Caco-2 (cell line): ENCODE measurements at regions not wholly inside any gene's neighbourhood (a gene's known extent, or its start where the extent isn't known, plus 50 kb on each side); places are given as distances from the start of the nearest gene placed in this dataset.

Source experiments
- BruUV-seq: library from RNA; stranded (reverse); fragments of 400-500 nt; replicated peaks from 2 replicates; lab custom pipeline; 2021; lab: Mats Ljungman, UMichigan
- CTCF ChIA-PET: fragments of 300-600 bp; sonication (Branson Sonifier 250); formaldehyde crosslinking; loops from one replicate; lab custom pipeline; 2022; ENCODE audit warnings: antibody characterized with exemption; lab: Charles Lee
- POLR2A ChIA-PET: fragments of 300-600 bp; sonication (Branson Sonifier 250); formaldehyde crosslinking; loops from one replicate; lab custom pipeline; 2022; ENCODE audit warnings: antibody characterized with exemption; lab: Charles Lee
- DNase-seq, 2 experiments: peaks; one replicate each; pipeline versions ENCODE4 v3.0.0 to v3.0.0-alpha.2; 2020 to 2022
- H3K27me3 ChIP-seq: replicated peaks from 2 replicates; pipeline ENCODE4 v1.6.0; 2011; ENCODE audit warnings: low read length; ENCODE audit not compliant: control insufficient read depth, insufficient read depth
- H3K36me3 ChIP-seq: 2 replicates; pipeline ENCODE4 v1.5.1; 2011; ENCODE audit warnings: low read length; ENCODE audit not compliant: control insufficient read depth, insufficient read depth
- H3K4me1 ChIP-seq: fragments of 250-450 bp; sonication (Bioruptor Pico); 2 replicates; pipeline ENCODE4 v1.5.1; 2020; ENCODE audit warnings: mild to moderate bottlenecking
- H3K4me3 ChIP-seq: 2 replicates; pipeline ENCODE4 v1.5.1; 2011; ENCODE audit warnings: low read depth, mild to moderate bottlenecking, control low read depth, low read length
- H3K9me3 ChIP-seq: fragments of 250-450 bp; sonication (Bioruptor Pico); 2 replicates; pipeline ENCODE4 v1.5.1; 2020; ENCODE audit warnings: mild to moderate bottlenecking, moderate library complexity
- H3K27ac Mint-ChIP-seq: one replicate; pipeline ENCODE4 v1.8.0; 2022; ENCODE audit warnings: mixed read lengths; ENCODE audit not compliant: unreplicated experiment
- H3K27me3 Mint-ChIP-seq: one replicate; pipeline ENCODE4 v1.8.0; 2022; ENCODE audit warnings: mixed read lengths; ENCODE audit not compliant: insufficient read depth, unreplicated experiment
- H3K36me3 Mint-ChIP-seq: one replicate; pipeline ENCODE4 v1.8.0; 2022; ENCODE audit warnings: mild to moderate bottlenecking, mixed read lengths; ENCODE audit not compliant: insufficient read depth, unreplicated experiment
- H3K4me1 Mint-ChIP-seq: one replicate; pipeline ENCODE4 v1.8.0; 2022; ENCODE audit warnings: low read depth, mixed read lengths; ENCODE audit not compliant: unreplicated experiment
- H3K4me3 Mint-ChIP-seq: one replicate; pipeline ENCODE4 v1.8.0; 2022; ENCODE audit warnings: mild to moderate bottlenecking, moderate library complexity, mixed read lengths; ENCODE audit not compliant: unreplicated experiment
- H3K9me3 Mint-ChIP-seq: one replicate; pipeline ENCODE4 v1.8.0; 2022; ENCODE audit warnings: mixed read lengths; ENCODE audit not compliant: unreplicated experiment
- CTCF ChIP-seq, 2 experiments: fragments of 200-600 bp in 1 of 2; IDR thresholded peaks; 1 replicate in 1 of 2; 2 replicates in 1 of 2; pipeline versions ENCODE4 v1.5.1 to v1.8.0; 2011 to 2022; ENCODE audit warnings: antibody characterized with exemption in 1 of 2, control low read depth in 1 of 2, inconsistent platforms in 1 of 2, low read depth in 1 of 2, low read length in 1 of 2, mild to moderate bottlenecking in 1 of 2, moderate library complexity in 1 of 2; ENCODE audit not compliant: insufficient read depth in 1 of 2, severe bottlenecking in 1 of 2, unreplicated experiment in 1 of 2
- intact Hi-C: fragments of 100-400 bp; cut with micrococcal nuclease; formaldehyde crosslinking; loops from one replicate; pipeline ENCODE4 v1.10.0; 2022; ENCODE audit not compliant: unreplicated experiment

DNA sequence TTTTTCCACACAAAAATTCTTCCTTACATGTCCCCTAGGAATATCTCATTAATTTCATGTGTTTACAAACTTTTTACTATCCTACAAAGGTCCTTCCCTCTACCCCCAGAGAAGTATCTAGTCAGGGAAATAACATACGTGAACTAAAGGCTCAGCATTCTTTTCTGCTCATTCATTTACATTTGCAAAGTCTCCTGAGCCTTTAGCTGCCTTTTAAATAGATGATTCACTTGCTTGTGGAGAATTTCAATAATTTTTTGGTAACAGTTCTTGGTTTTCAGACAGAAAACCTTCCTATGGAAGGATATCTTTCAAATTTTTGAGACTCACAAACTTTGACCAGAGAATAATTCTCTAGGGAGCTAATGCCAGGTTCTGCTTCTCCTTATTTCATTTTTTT, 81.5 kb upstream of the RMDN2 start:
- CTCF ChIA-PET: interaction anchor here (0.7 kb wide), 1 partner anchor 448 kb away, joined by 4 read pairs; no protein-coding TSS in a partner anchor

GRCh38 chr2:37846207-37846606, 78.9 kb upstream of the RMDN2 start:
- H3K27me3 Mint-ChIP-seq: peaks cover 2% of the 10 kb centered on the region
- H3K27me3 ChIP-seq: no peaks in the 10 kb centered on the region
- CTCF ChIA-PET: interaction anchor here (1.0 kb wide), 1 partner anchor 432 kb away, joined by 3 read pairs; no protein-coding TSS in a partner anchor
- H3K36me3 Mint-ChIP-seq: no peaks in the 10 kb centered on the region
- peaks cover 7% of the 10 kb centered on the region; the same call in 1 of the 2 replicates for H3K9me3 ChIP-seq
- no peaks in the 10 kb centered on the region for H3K9me3 Mint-ChIP-seq
- H3K36me3 ChIP-seq: no peaks in the 10 kb centered on the region
- no TSS peak for BruUV-seq
- POLR2A ChIA-PET: no interaction called here
- no peaks in the 10 kb centered on the region for H3K4me1 Mint-ChIP-seq
- DNase-seq: no peak
- no peak overlapping the region for H3K27ac Mint-ChIP-seq
- no peak for TF ChIP-seq CTCF (IDR thresholded peaks at IDR 0.05; ENCODE audit: insufficient read depth in 1 of 2, low read depth in 1 of 2, low read length in 1 of 2, severe bottlenecking in 1 of 2, unreplicated experiment in 1 of 2)
- no peaks in the 10 kb centered on the region for H3K4me1 ChIP-seq
- intact Hi-C loops: no loop called here
- H3K4me3 ChIP-seq: no peak overlapping the region
- H3K4me3 Mint-ChIP-seq: no peak overlapping the region

More for the DNA sequence above, 81.5 kb upstream of the RMDN2 start:
- no TSS peak for BruUV-seq
- Histone ChIP-seq H3K27me3 (no peaks in the 10 kb centered on the region), H3K36me3 (no peaks in the 10 kb centered on the region), H3K4me3 (no peak overlapping the region), H3K9me3 (peaks cover 7% of the 10 kb centered on the region; the same call in 1 of the 2 replicates), H3K4me1 (no peaks in the 10 kb centered on the region)
- no peak for DNase-seq
- Mint-ChIP-seq H3K27me3 (peaks cover 2% of the 10 kb centered on the region), H3K27ac (no peak overlapping the region), H3K4me1 (no peaks in the 10 kb centered on the region), H3K9me3 (no peaks in the 10 kb centered on the region), H3K36me3 (no peaks in the 10 kb centered on the region), H3K4me3 (no peak overlapping the region)
- POLR2A ChIA-PET: no interaction called here
- intact Hi-C loops: no loop called here
- TF ChIP-seq CTCF (IDR thresholded peaks at IDR 0.05; ENCODE audit: insufficient read depth in 1 of 2, low read depth in 1 of 2, low read length in 1 of 2, severe bottlenecking in 1 of 2, unreplicated experiment in 1 of 2): no peak

- ChIA-PET CTCF (interaction anchor here (0.7 kb wide), 1 partner anchor 15 kb away, joined by 3 read pairs; no protein-coding TSS in a partner anchor), POLR2A (no interaction called here)
- H3K9me3 Mint-ChIP-seq: no peaks in the 10 kb centered on the region
- BruUV-seq: no TSS peak
- no peak overlapping the region for H3K4me3 Mint-ChIP-seq
- H3K27ac Mint-ChIP-seq: no peak overlapping the region
- Histone ChIP-seq H3K36me3 (no peaks in the 10 kb centered on the region), H3K9me3 (peaks cover 7% of the 10 kb centered on the region; the same call in 1 of the 2 replicates), H3K27me3 (no peaks in the 10 kb centered on the region), H3K4me3 (no peak overlapping the region), H3K4me1 (no peaks in the 10 kb centered on the region)
- H3K27me3 Mint-ChIP-seq: peaks cover 2% of the 10 kb centered on the region
- intact Hi-C loops: no loop called here
- no peaks in the 10 kb centered on the region for H3K4me1 Mint-ChIP-seq
- TF ChIP-seq CTCF (IDR thresholded peaks at IDR 0.05; ENCODE audit: insufficient read depth in 1 of 2, low read depth in 1 of 2, low read length in 1 of 2, severe bottlenecking in 1 of 2, unreplicated experiment in 1 of 2): no peak
- no peaks in the 10 kb centered on the region for H3K36me3 Mint-ChIP-seq
- no peak for DNase-seq
These were observed 77.3 kb upstream of the RMDN2 start for GRCh38 chr2:37847792-37848191.
